ENCODE measurements at regions not wholly inside any gene's neighbourhood (a gene's known extent, or its start where the extent isn't known, plus 50 kb on each side); places are given as distances from the start of the nearest gene placed in this dataset.
"Not testable (repeated sequence)": the region's sequence is repeated elsewhere in the genome, so short reads cannot be mapped to it uniquely, and the experiment has no call there.

DNA sequence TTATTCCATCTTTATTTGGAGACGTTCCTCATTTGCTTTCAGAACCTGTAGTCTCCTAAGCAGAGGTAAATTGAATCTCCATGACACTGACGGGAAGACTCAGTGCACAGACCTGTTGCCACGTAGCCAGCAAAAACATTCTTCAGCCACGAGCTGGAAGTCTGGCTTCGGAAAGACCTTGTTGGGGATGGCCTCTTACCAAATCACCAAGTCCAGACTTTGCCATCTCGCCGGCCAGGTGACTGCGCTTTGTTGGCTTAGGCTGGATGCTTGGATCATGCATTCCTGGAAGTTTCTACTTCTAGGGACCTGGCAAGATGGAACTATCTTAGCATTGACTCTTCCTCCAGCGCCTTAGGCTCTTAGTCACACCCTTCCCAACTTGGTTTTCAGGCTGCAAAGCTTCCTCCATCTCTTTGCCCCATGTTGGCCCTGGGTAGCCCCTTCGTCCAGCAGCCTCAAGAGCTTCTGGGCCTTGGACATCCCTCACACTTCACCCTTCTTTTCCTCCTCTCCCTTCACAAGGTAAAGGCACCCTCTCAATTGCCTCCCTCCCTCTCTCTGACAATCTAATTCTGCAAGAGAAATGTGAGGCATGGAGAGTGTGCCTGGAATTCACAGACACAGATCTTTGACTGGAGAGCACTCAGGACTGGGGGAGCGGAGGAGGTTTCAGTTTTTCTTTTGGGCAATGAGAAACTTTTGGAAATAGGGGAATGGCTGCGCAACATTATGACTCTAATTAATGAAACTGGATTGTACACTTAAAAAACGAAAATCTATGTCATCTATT, 451.9 kb upstream of the MKI67 start:
- Mint-ChIP-seq H3K4me3 (no peak overlapping the region), H3K4me1 (no peaks in the 10 kb centered on the region), H3K27ac (no peak overlapping the region), H3K36me3 (ENCODE audit: low read depth) (no peaks in the 10 kb centered on the region), H3K9me3 (no peaks in the 10 kb centered on the region), H3K27me3 (peaks cover 8% of the 10 kb centered on the region)
- no peak for ATAC-seq (replicated peaks)

DNA sequence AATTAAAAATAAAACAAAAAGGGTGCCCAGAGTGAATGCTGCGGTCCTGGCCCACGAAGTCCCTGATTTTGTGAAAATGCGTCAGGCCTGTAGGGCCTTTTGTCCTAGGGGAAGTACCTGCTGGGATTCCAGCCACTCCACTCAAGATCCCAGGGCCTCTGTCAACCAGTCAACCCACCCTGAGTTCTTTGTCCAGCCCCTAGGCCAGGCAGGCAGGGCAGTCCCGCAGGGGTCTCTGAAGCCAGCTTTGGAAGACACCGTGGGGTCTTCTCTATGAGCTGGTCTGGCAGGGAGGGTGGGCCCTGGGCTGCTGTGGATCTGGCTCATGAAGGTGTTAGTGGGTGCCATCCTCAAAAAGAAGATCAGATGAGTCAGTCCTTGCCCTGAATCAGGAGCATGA, 452.5 kb upstream of the MKI67 start:
- H3K9me3 Mint-ChIP-seq = no peaks in the 10 kb centered on the region
- H3K4me1 Mint-ChIP-seq = no peaks in the 10 kb centered on the region
- H3K27ac Mint-ChIP-seq = no peak overlapping the region
- no peaks in the 10 kb centered on the region for H3K36me3 Mint-ChIP-seq (ENCODE audit: low read depth)
- ATAC-seq (replicated peaks) = no peak
- peaks cover 8% of the 10 kb centered on the region for H3K27me3 Mint-ChIP-seq
- no peak overlapping the region for H3K4me3 Mint-ChIP-seq

DNA sequence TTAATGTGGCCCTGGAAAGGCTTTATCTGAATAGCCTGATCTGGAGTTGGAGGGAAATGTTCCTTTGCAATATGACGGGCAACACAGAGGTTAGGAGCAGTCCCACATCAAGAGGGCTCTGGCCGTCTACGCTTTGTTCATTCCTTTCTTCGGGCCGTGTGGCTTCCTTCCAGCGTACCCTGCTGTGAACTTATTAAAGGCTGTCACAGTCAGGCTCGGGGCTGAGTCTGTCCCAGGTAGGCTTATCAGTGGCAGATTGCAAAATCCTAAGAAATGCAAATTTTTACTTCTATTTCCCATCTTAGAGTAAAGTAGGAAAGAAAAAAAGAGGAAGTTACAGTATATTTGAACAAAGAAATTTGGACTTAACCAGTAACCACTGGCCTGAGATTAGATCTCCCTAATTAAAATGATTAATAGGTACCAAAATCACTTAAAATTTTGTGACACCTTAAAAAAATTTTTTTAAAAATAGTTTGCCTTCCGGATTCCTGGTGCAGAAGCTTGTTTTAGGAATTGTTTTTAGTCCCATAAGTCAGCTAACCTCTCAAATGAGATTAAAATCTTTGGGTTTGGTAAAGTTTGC, 453.1 kb upstream of the MKI67 start:
- peaks cover 8% of the 10 kb centered on the region for H3K27me3 Mint-ChIP-seq
- H3K4me1 Mint-ChIP-seq = no peaks in the 10 kb centered on the region
- no peak overlapping the region for H3K27ac Mint-ChIP-seq
- no peaks in the 10 kb centered on the region for H3K36me3 Mint-ChIP-seq (ENCODE audit: low read depth)
- H3K9me3 Mint-ChIP-seq = no peaks in the 10 kb centered on the region
- no peak overlapping the region for H3K4me3 Mint-ChIP-seq
- no peak for ATAC-seq (replicated peaks)

DNA sequence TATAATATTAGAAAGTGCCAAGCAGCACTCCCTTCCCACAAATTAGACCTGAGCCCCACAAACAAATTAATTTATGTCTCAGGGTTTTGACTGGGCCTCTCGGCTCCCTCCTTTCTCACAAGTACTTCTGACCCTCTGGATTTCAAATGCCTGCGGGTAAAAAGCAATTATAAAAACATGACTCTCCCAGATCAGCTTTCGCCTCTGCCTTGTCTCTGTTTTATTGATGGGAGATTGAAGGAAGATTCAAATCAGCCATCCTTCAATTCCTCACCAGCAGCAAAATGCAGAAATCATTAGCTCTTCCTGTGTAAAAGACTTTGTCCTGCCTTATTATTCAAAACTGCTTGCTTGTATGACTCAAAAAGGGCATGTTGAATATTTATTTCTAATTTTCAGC, 453.7 kb upstream of the MKI67 start:
- Mint-ChIP-seq H3K27me3 (peaks cover 8% of the 10 kb centered on the region), H3K4me3 (no peak overlapping the region), H3K36me3 (ENCODE audit: low read depth) (no peaks in the 10 kb centered on the region), H3K4me1 (no peaks in the 10 kb centered on the region), H3K9me3 (no peaks in the 10 kb centered on the region), H3K27ac (no peak overlapping the region)
- no peak for ATAC-seq (replicated peaks)

DNA sequence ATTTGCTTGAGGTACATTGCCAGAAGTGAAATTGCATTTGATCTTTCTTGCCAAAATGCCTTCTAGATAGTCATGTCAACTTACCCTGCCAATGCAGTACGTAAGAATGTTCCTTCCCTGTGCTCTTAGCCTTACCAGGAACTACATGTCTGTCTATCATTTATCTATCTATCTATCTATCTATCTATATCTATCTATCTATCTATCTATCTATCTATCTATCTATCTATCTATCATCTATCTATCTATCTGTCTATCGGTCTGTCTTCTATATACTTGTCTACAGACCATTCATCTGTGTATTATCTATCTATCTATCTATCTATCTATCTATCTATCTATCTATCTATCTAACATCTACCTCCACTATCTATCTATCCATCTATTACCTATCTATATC, 456.9 kb upstream of the MKI67 start:
- not testable (repeated sequence) for H3K9me3 Mint-ChIP-seq; H3K27ac Mint-ChIP-seq; ATAC-seq (replicated peaks); H3K4me1 Mint-ChIP-seq; H3K36me3 Mint-ChIP-seq (ENCODE audit: low read depth); H3K27me3 Mint-ChIP-seq; H3K4me3 Mint-ChIP-seq

DNA sequence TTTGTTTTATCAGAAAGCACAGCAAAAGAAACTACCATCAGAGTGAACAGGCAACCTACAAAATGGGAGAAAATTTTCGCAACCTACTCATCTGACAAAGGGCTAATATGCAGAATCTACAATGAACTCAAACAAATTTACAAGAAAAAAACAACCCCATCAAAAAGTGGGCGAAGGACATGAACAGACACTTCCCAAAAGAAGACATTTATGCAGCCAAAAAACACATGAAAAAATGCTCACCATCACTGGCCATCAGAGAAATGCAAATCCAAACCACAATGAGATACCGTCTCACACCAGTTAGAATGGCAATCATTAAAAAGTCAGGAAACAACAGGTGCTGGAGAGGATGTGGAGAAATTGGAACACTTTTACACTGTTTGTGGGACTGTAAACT, 460.4 kb upstream of the MKI67 start:
- H3K4me3 Mint-ChIP-seq; ATAC-seq (replicated peaks); H3K27ac Mint-ChIP-seq; H3K9me3 Mint-ChIP-seq; H3K36me3 Mint-ChIP-seq (ENCODE audit: low read depth); H3K4me1 Mint-ChIP-seq; H3K27me3 Mint-ChIP-seq: not testable (repeated sequence)

DNA sequence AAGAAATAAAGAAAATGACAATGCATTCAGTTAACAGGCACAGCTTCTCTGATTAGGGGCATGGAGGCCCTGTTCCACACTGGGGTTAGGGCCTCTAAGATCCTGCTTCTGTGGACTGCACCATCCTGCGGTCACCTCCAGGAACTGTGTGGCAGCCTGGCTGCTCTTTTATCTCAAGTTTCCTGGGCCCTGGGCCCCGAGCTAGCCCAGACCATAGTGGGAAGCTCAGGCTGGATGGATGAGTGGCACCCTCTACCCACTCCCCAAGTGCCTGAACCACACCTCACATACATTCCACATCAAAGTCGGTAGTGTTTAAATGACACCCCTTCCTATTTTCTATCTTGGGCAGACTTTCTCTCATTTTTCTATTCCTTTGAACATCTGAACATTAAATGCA, 461.5 kb upstream of the MKI67 start:
- Mint-ChIP-seq H3K27ac (no peak overlapping the region), H3K36me3 (ENCODE audit: low read depth) (no peaks in the 10 kb centered on the region), H3K9me3 (no peaks in the 10 kb centered on the region), H3K27me3 (no peaks in the 10 kb centered on the region), H3K4me1 (no peaks in the 10 kb centered on the region), H3K4me3 (no peak overlapping the region)
- ATAC-seq (replicated peaks) = no peak

DNA sequence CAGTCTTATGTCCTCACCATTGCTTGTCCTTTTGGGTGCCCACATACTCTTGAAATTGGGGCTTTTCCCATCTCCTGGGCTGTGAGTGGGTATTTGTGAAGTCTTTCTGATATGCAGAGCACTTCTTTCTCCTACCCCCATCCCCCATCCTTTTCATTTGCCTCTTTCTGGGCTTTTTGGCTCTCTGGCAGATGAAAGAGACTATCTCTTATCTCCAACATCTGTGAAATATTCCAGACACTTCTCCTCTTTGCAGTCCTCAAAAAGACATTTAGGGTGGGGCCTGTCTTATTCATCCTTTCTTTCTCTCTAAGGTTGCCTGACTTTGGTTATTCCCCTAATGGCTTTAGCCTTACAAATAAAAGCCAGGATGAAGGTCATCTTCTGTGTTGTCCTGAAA, 462.2 kb upstream of the MKI67 start:
- H3K4me1 Mint-ChIP-seq = no peaks in the 10 kb centered on the region
- H3K4me3 Mint-ChIP-seq = no peak overlapping the region
- H3K27ac Mint-ChIP-seq = no peak overlapping the region
- no peaks in the 10 kb centered on the region for H3K36me3 Mint-ChIP-seq (ENCODE audit: low read depth)
- ATAC-seq (replicated peaks) = no peak
- no peaks in the 10 kb centered on the region for H3K27me3 Mint-ChIP-seq
- no peaks in the 10 kb centered on the region for H3K9me3 Mint-ChIP-seq

DNA sequence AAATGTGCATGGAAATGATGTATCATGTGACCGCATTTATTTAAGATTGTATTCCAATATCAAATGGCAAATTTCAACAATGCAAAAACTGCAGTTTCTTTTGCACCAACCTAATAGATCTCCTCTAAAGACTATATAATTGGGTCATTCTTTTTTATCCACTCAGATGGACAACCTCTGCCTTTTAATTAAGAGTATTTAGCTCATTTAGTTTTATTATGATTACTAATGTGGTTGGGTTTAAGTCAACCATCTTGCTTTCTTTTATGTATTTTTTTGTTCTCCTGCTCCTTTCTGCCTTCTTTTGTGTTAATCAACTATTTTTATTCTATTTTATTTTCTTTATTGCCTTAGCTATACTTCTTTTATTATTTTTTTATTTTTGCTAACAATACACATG, 468.5 kb upstream of the MKI67 start:
- H3K9me3 Mint-ChIP-seq = peaks cover 3% of the 10 kb centered on the region
- no peaks in the 10 kb centered on the region for H3K27me3 Mint-ChIP-seq
- no peak for ATAC-seq (replicated peaks)
- H3K36me3 Mint-ChIP-seq (ENCODE audit: low read depth) = no peaks in the 10 kb centered on the region
- no peak overlapping the region for H3K4me3 Mint-ChIP-seq
- H3K4me1 Mint-ChIP-seq = no peaks in the 10 kb centered on the region
- H3K27ac Mint-ChIP-seq = no peak overlapping the region

DNA sequence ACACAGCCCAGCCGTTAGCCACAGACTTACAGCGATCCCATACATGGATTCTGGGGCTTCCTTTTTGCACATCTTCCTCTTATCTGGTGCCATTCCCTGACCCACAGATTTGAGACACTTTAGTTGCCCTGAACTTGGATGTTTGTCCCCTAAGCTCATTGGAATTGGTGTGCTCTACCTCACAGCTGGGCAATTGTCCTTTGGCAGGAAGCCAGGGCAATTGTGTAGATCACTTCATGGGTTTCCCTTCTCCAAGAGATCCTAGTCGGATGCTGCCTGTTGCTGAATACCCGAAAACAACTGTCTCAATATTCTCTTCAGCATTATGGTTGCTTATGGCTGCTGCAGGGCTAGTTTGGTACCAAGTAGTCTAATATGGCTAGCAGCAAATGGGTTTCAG, 470.7 kb upstream of the MKI67 start:
- Mint-ChIP-seq H3K27ac (no peak overlapping the region), H3K36me3 (ENCODE audit: low read depth) (no peaks in the 10 kb centered on the region), H3K4me1 (no peaks in the 10 kb centered on the region), H3K4me3 (no peak overlapping the region), H3K27me3 (no peaks in the 10 kb centered on the region), H3K9me3 (peaks cover 3% of the 10 kb centered on the region)
- no peak for ATAC-seq (replicated peaks)

DNA sequence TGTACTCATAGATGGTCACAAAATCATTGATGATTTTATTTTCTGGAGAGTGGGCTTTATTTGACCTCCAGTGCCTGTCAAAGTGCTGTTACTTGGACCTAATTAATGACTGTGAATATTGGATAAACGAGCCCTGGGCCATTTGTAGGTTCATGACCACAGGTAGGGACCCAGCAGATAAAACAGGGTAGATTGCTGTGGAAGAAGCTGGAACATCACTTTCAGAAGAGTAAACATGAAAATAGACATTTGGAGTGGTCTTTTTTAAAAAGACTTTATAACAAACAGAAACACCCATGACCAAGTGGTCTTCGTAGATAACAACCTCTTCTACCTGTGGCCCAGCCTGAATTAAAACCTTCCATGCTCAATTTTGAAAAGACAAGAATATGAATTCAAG, 472.8 kb upstream of the MKI67 start:
- Mint-ChIP-seq H3K9me3 (no peaks in the 10 kb centered on the region), H3K36me3 (ENCODE audit: low read depth) (no peaks in the 10 kb centered on the region), H3K27me3 (no peaks in the 10 kb centered on the region), H3K4me3 (no peak overlapping the region), H3K27ac (no peak overlapping the region), H3K4me1 (no peaks in the 10 kb centered on the region)
- no peak for ATAC-seq (replicated peaks)

DNA sequence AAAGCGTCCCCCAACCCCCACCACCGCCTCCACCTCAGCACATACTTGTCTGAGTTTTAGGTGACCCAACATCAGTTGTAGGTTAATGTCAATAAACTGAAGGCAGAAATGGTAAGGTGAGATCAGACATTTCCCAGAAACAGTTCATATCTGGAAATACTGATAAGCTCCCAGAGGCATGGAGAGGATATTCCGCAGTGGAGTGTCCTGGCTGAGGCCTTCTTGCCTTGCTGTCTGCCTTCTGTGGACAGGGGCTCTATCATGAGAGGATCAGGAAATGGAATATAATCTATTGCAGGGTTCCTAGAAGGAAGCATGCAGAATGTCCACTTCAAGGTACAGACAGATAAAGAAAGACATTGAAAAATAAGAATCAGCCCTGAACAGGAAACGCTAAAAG, 473.3 kb upstream of the MKI67 start:
- no peaks in the 10 kb centered on the region for H3K36me3 Mint-ChIP-seq (ENCODE audit: low read depth)
- H3K27me3 Mint-ChIP-seq = no peaks in the 10 kb centered on the region
- H3K27ac Mint-ChIP-seq = no peak overlapping the region
- no peaks in the 10 kb centered on the region for H3K9me3 Mint-ChIP-seq
- no peaks in the 10 kb centered on the region for H3K4me1 Mint-ChIP-seq
- no peak overlapping the region for H3K4me3 Mint-ChIP-seq
- ATAC-seq (replicated peaks) = no peak

DNA sequence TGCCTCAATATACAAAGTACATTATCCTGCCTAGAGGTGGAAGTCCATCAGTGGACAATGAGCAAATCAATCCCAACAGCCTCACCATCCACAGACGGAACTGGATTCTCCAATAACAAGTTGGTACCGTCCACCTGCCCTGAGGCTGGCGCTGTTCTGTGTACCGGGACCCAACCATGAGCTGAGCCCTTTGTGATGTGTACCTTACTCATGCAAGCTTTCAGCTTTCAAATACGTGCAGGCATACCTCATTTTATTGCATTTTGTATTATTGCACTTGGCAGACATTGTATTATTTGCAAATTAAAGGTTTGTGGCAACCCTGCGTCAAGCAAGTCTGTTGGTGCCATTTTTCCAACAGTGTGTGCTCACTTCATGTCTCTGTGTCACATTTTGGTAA, 476.0 kb upstream of the MKI67 start:
- ATAC-seq (replicated peaks) = no peak
- Mint-ChIP-seq H3K4me3 (no peak overlapping the region), H3K36me3 (ENCODE audit: low read depth) (no peaks in the 10 kb centered on the region), H3K27me3 (no peaks in the 10 kb centered on the region), H3K27ac (no peak overlapping the region), H3K9me3 (no peaks in the 10 kb centered on the region), H3K4me1 (no peaks in the 10 kb centered on the region)

DNA sequence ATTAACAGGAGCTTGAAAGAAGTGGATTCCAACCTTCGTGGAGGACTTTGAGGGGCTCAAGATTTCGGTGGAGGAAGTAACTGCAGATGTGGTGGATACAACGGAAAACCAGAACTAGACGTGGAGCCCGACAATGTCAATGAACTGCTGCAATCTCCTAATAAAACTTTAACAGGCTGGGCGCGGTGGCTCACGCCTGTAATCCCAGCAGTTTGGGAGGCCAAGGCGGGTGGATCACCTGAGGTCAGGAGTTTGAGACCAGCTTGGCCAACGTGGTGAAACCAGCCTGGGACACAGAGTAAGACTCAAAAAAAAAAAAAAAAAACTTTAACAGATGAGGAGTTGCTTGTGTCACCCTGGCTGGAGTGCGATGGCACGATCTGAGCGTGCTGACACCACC, 477.8 kb upstream of the MKI67 start:
- Mint-ChIP-seq H3K4me1 (no peaks in the 10 kb centered on the region), H3K27me3 (no peaks in the 10 kb centered on the region), H3K4me3 (no peak overlapping the region), H3K27ac (no peak overlapping the region), H3K36me3 (ENCODE audit: low read depth) (no peaks in the 10 kb centered on the region), H3K9me3 (no peaks in the 10 kb centered on the region)
- no peak for ATAC-seq (replicated peaks)

DNA sequence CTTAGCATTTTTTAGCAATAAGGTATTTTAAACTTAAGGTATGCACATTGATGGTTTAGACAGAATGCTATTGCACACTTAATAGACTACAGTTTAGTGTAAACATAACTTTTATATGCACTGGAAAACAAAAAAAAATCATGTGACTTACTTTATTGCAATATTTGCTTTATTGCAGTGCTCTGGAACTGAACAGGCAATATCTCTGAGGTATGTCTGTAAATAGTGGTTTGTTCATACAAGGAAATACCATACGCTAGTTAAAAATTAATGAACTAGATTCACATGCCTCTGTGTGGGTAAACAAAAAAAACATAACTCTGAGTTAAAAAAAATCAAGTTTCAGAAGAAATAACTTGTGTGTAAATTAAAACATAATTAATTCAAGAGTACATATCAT, 479.0 kb upstream of the MKI67 start:
- Mint-ChIP-seq H3K4me1 (no peaks in the 10 kb centered on the region), H3K9me3 (no peaks in the 10 kb centered on the region), H3K27ac (no peak overlapping the region), H3K36me3 (ENCODE audit: low read depth) (no peaks in the 10 kb centered on the region), H3K27me3 (no peaks in the 10 kb centered on the region), H3K4me3 (no peak overlapping the region)
- no peak for ATAC-seq (replicated peaks)

DNA sequence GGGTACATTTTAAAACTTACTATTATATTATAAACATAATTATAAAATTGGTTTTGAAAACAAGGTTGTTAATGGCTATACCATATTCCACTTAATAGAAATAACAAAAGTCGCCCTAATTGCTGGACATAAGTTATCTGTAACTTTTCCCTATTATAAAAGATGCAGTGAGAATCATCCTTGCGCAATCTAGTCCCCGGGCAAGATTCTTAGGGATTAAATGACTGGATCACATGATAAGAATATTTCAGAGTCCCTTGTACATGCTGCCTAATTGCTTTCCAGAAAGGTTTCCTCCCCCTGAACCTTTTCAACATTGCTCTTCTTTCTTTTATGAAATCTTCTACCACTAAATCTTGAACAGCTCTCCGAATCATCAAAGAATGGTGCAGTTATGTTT, 479.8 kb upstream of the MKI67 start:
- Mint-ChIP-seq H3K27me3 (no peaks in the 10 kb centered on the region), H3K4me3 (no peak overlapping the region), H3K36me3 (ENCODE audit: low read depth) (no peaks in the 10 kb centered on the region), H3K4me1 (no peaks in the 10 kb centered on the region), H3K27ac (no peak overlapping the region), H3K9me3 (no peaks in the 10 kb centered on the region)
- no peak for ATAC-seq (replicated peaks)
